K562 (cell line): ENCODE measurements at regions not wholly inside any gene's neighbourhood (a gene's known extent, or its start where the extent isn't known, plus 50 kb on each side); places are given as distances from the start of the nearest gene placed in this dataset.

ENCODE experiments used
- ATAC-seq: fragments of 200-7000 bp; cut with Tn5 transposase; 3 replicates; pipeline ENCODE4 v1.9.1; 2020; ENCODE audit warnings: moderate library complexity
- BruUV-seq: library from RNA; stranded (reverse); fragments of 400-500 nt; replicated peaks from 2 replicates; lab custom pipeline; 2021; lab: Mats Ljungman, UMichigan
- CTCF ChIA-PET: fragments of 300-600 bp; formaldehyde crosslinking; extraction: SDS; loops from one replicate; lab custom pipeline; 2021; ENCODE audit warnings: low intra/inter-chr PET ratio; lab: Yijun Ruan, JAX
- POLR2A ChIA-PET: fragments of 300-600, 350-650 bp; sonication (Branson Sonifier 250); formaldehyde crosslinking; extraction: SDS; loops from one replicate; lab custom pipeline; 2021; ENCODE audit warnings: antibody characterized with exemption, inconsistent platforms; lab: Yijun Ruan, JAX
- DNase-seq, 4 experiments: peaks; one replicate each; pipeline versions ENCODE4 v3.0.0 to v3.0.0-alpha.2; 2011 to 2018; ENCODE audit warnings: low spot score in 3 of 4, mixed read lengths in 3 of 4; ENCODE audit errors: extremely low read depth in 1 of 4
- FAIRE-seq: peaks from 2 replicates; lab custom pipeline; 2011; peaks lifted over from hg19 to GRCh38; lab: Jason Lieb, UNC
- H2AFZ ChIP-seq: 2 replicates; pipeline ENCODE4 v1.6.0; 2011; ENCODE audit warnings: low read depth, low read length, control low read depth, inconsistent platforms
- H3K27ac ChIP-seq: fragments of 200-600 bp; 3 replicates; pipeline ENCODE4 v1.8.0; 2011; ENCODE audit warnings: low read depth, mild to moderate bottlenecking, control low read depth, inconsistent platforms, low read length, moderate library complexity, mixed read lengths; ENCODE audit errors: extremely low read depth
- H3K27me3 ChIP-seq, 2 experiments: fragments of 300-600 bp in 1 of 2; 2 replicates in 1 of 2; 3 replicates in 1 of 2; pipeline versions ENCODE4 v1.6.0 to v1.8.0; 2011; ENCODE audit warnings: inconsistent platforms in 2 of 2, low read length in 2 of 2, mild to moderate bottlenecking in 1 of 2, mixed read lengths in 1 of 2, moderate library complexity in 1 of 2; ENCODE audit not compliant: control insufficient read depth in 2 of 2, insufficient read depth in 2 of 2
- H3K36me3 ChIP-seq: fragments of 300-600 bp; 3 replicates; pipeline ENCODE4 v1.8.0; 2011; ENCODE audit warnings: mild to moderate bottlenecking, low read length, inconsistent platforms; ENCODE audit not compliant: control insufficient read depth, insufficient read depth
- H3K4me1 ChIP-seq, 2 experiments: fragments of 200-600 bp in 1 of 2; replicated peaks in 1 of 2; 2 replicates in 1 of 2; 3 replicates in 1 of 2; pipeline versions ENCODE4 v1.5.1 to v1.8.0; 2011; ENCODE audit warnings: inconsistent platforms in 2 of 2, low read length in 2 of 2, mild to moderate bottlenecking in 1 of 2, mixed read lengths in 1 of 2, moderate library complexity in 1 of 2; ENCODE audit not compliant: control insufficient read depth in 2 of 2, insufficient read depth in 2 of 2
- H3K4me2 ChIP-seq: 2 replicates; pipeline ENCODE4 v1.6.1; 2011; ENCODE audit warnings: low read length, control low read depth, inconsistent platforms, mixed read lengths; ENCODE audit not compliant: insufficient read depth
- H3K4me3 ChIP-seq: fragments of 200-600 bp; sonication (generic), shearing (Covaris generic); 2 replicates; pipeline ENCODE4 v1.5.1; 2016; ENCODE audit warnings: control low read depth, inconsistent platforms
- H3K79me2 ChIP-seq: fragments of 200-600 bp; 3 replicates; pipeline ENCODE4 v1.8.0; 2011; ENCODE audit warnings: low read length, inconsistent platforms; ENCODE audit not compliant: control insufficient read depth, insufficient read depth
- H3K9ac ChIP-seq, 2 experiments: 2 replicates each; pipeline versions ENCODE4 v1.6.0 to v1.6.1; 2011; ENCODE audit warnings: low read depth in 2 of 2, low read length in 2 of 2, control low read depth in 1 of 2, inconsistent platforms in 1 of 2, mild to moderate bottlenecking in 1 of 2, mixed read lengths in 1 of 2; ENCODE audit not compliant: insufficient read depth in 1 of 2
- H3K9me1 ChIP-seq: one replicate; pipeline ENCODE4 v1.6.0; 2011; ENCODE audit warnings: inconsistent platforms, mild to moderate bottlenecking, low read length, moderate library complexity; ENCODE audit not compliant: control insufficient read depth, insufficient read depth
- H3K9me3 ChIP-seq: replicated peaks from 2 replicates; pipeline ENCODE4 v1.5.1; 2011; ENCODE audit warnings: low read depth, low read length, inconsistent platforms; ENCODE audit not compliant: control insufficient read depth, insufficient read depth
- H4K20me1 ChIP-seq: replicated peaks from 2 replicates; pipeline ENCODE4 v1.6.1; 2011; ENCODE audit warnings: low read length, inconsistent platforms, mixed read lengths; ENCODE audit not compliant: control insufficient read depth, insufficient read depth
- CCAR2 ChIP-seq: fragments of 200-400 bp; formaldehyde crosslinking; IDR thresholded peaks from 2 replicates; pipeline ENCODE4 v1.6.1; 2017; ENCODE audit warnings: mild to moderate bottlenecking, low read depth, low read length
- ELF1 ChIP-seq: fragments of 200-800 bp; sonication (Bioruptor generic); IDR thresholded peaks from 2 replicates; pipeline ENCODE4 v1.6.1; 2016; ENCODE audit warnings: missing genetic modification characterization, missing compliant biosample characterization
- FOXO4 ChIP-seq: fragments of 450-650 bp; formaldehyde crosslinking; IDR thresholded peaks from 2 replicates; pipeline ENCODE4 v1.4.0; 2020; ENCODE audit warnings: mild to moderate bottlenecking, moderate library complexity
- MBD2 ChIP-seq: sonication (generic); IDR thresholded peaks from 2 replicates; pipeline ENCODE4 v1.6.1; 2016; ENCODE audit warnings: low read depth, borderline replicate concordance
- MXD1 ChIP-seq: fragments of 250-450 bp; sonication (Bioruptor Pico); IDR thresholded peaks from 2 replicates; pipeline ENCODE4 v1.8.0; 2021; ENCODE audit warnings: borderline replicate concordance, mild to moderate bottlenecking, moderate library complexity; ENCODE audit not compliant: poor library complexity, severe bottlenecking
- POLR2AphosphoS5 ChIP-seq: IDR thresholded peaks from 2 replicates; pipeline ENCODE4 v1.6.1; 2011; ENCODE audit warnings: mild to moderate bottlenecking, low read depth, low read length, moderate library complexity; ENCODE audit not compliant: control insufficient read depth, insufficient read depth
- SP2 ChIP-seq: IDR thresholded peaks from 2 replicates; pipeline ENCODE4 v1.6.1; 2011; ENCODE audit warnings: mild to moderate bottlenecking, low read depth, low read length, moderate library complexity; ENCODE audit not compliant: poor library complexity, severe bottlenecking; ENCODE audit errors: extremely low read depth
- SREBF2 ChIP-seq: sonication (generic); formaldehyde crosslinking; IDR thresholded peaks from 2 replicates; pipeline ENCODE4 v1.4.0; 2020; ENCODE audit warnings: mild to moderate bottlenecking, missing genetic modification reagents
- ZNF175 ChIP-seq: fragments of 200-800 bp; sonication (Bioruptor generic); IDR thresholded peaks from 2 replicates; pipeline ENCODE4 v1.6.1; 2016; ENCODE audit warnings: low read depth, mild to moderate bottlenecking, missing genetic modification characterization, missing compliant biosample characterization
- ZNF75A ChIP-seq: fragments of 450-650 bp; formaldehyde crosslinking; IDR thresholded peaks from 2 replicates; pipeline ENCODE4 v1.4.0; 2020; ENCODE audit warnings: mild to moderate bottlenecking
- WGBS: fragments of 100-300 bp; shearing (Covaris generic); methylation state at CpG from one replicate; pipeline ENCODE4 v1.1.6; 2016; ENCODE audit warnings: low coverage, mixed read lengths; ENCODE audit not compliant: insufficient coverage; ENCODE audit errors: missing lambda C conversion rate; 5-methylcytosine and 5-hydroxymethylcytosine counted together
- in situ Hi-C: fragments of 300-500 bp; cut with MboI; formaldehyde crosslinking; loops from 4 replicates; pipeline ENCODE4 v1.15.0; 2018; ENCODE audit warnings: inconsistent platforms, mixed read lengths
- intact Hi-C: fragments of 100-400 bp; cut with micrococcal nuclease; formaldehyde crosslinking; loops from 2 replicates; pipeline ENCODE4 v1.14.2; 2022

GRCh38 chr20:55266361-55266760, 739.0 kb downstream of the CBLN4 start:
- no peak overlapping the region for H3K4me2 ChIP-seq
- ChIA-PET CTCF (no interaction called here), POLR2A (no interaction called here)
- TF ChIP-seq ZNF75A (CRISPR knock-in tag) (no peak), ELF1 (tag) (no peak), MXD1 (no peak), MBD2 (no peak), ZNF175 (CRISPR knock-in tag) (no peak), CCAR2 (no peak), SREBF2 (CRISPR knock-in tag) (no peak), POLR2AphosphoS5 (no peak), SP2 (no peak), FOXO4 (CRISPR knock-in tag) (no peak)
- H3K27ac ChIP-seq = no peak overlapping the region
- H3K79me2 ChIP-seq = no peaks in the 10 kb centered on the region
- H3K27me3 ChIP-seq = no peaks in the 10 kb centered on the region
- no peak overlapping the region for H3K9ac ChIP-seq
- WGBS = 0% methylated on average over 1 of the region's 1 CpG
- no peak for DNase-seq
- no peaks in the 10 kb centered on the region for H3K36me3 ChIP-seq
- no peak for FAIRE-seq
- H2AFZ ChIP-seq = no peak overlapping the region
- no peaks in the 10 kb centered on the region for H3K9me1 ChIP-seq
- in situ Hi-C loops = no loop called here
- intact Hi-C loops = no loop called here
- no peaks in the 10 kb centered on the region for H3K4me1 ChIP-seq
- no peak overlapping the region for H3K4me3 ChIP-seq
- H3K9me3 ChIP-seq = no peaks in the 10 kb centered on the region
- BruUV-seq = no TSS peak
- ATAC-seq = no peak
- no peaks in the 10 kb centered on the region for H4K20me1 ChIP-seq
